Renal cortex interstitium (tissue), 11 donors: ENCODE measurements at regions not wholly inside any gene's neighbourhood (a gene's known extent, or its start where the extent isn't known, plus 50 kb on each side); places are given as distances from the start of the nearest gene placed in this dataset.

Source experiments
- DNase-seq, 11 donors: peaks; one replicate each; pipeline ENCODE4 v3.0.0-alpha.2; 2013; ENCODE audit warnings: low read depth in 9 of 11, low spot score in 4 of 11; ENCODE audit errors: extremely low read depth in 1 of 11

- DNase-seq: no peak
These were observed 50.3 kb upstream of the DPH6 start for GRCh38 chr15:35596285-35596684.

GRCh38 chr15:35602836-35603235, 56.9 kb upstream of the DPH6 start:
- DNase-seq: no peak

- no peak for DNase-seq
These were observed 57.3 kb upstream of the DPH6 start for GRCh38 chr15:35603301-35603700.

- no peak for DNase-seq
These were observed 57.9 kb upstream of the DPH6 start for GRCh38 chr15:35603856-35604255.

GRCh38 chr15:35605764-35606449, 59.9 kb upstream of the DPH6 start:
- no peak for DNase-seq

- DNase-seq: no peak
These were observed 60.5 kb upstream of the DPH6 start for GRCh38 chr15:35606450-35606779.

- no peak for DNase-seq
These were observed 70.7 kb upstream of the DPH6 start for GRCh38 chr15:35616498-35617271.

GRCh38 chr15:35618260-35619188, 72.6 kb upstream of the DPH6 start:
- peak in 1 of 11 donors; percentile 5 for DNase-seq

GRCh38 chr15:35622641-35623340, 76.8 kb upstream of the DPH6 start:
- DNase-seq: no peak

- no peak for DNase-seq
These were observed 78.9 kb upstream of the DPH6 start for GRCh38 chr15:35624881-35625280.

GRCh38 chr15:35626571-35627318, 80.8 kb upstream of the DPH6 start:
- DNase-seq: peak in 1 of 11 donors; percentile 12

- DNase-seq: no peak
These were observed 81.7 kb upstream of the DPH6 start for GRCh38 chr15:35627696-35628095.

GRCh38 chr15:35629766-35630165, 83.8 kb upstream of the DPH6 start:
- no peak for DNase-seq

GRCh38 chr15:35630532-35630931, 84.6 kb upstream of the DPH6 start:
- DNase-seq: no peak

- no peak for DNase-seq
These were observed 85.0 kb upstream of the DPH6 start for GRCh38 chr15:35630985-35631384.

GRCh38 chr15:35633677-35634076, 87.7 kb upstream of the DPH6 start:
- no peak for DNase-seq

- no peak for DNase-seq
These were observed 100.8 kb upstream of the DPH6 start for GRCh38 chr15:35646790-35647189.

GRCh38 chr15:35647303-35647702, 101.3 kb upstream of the DPH6 start:
- DNase-seq: no peak

GRCh38 chr15:35648941-35649340, 103.0 kb upstream of the DPH6 start:
- no peak for DNase-seq
